HG02623 (cell line): ENCODE measurements at regions not wholly inside any gene's neighbourhood (a gene's known extent, or its start where the extent isn't known, plus 50 kb on each side); places are given as distances from the start of the nearest gene placed in this dataset.

Source experiments
- ATAC-seq: cut with Tn5 transposase; IDR thresholded peaks from one replicate; pipeline ENCODE4 v1.9.1; 2021; ENCODE audit warnings: moderate library complexity; ENCODE audit not compliant: unreplicated experiment

DNA sequence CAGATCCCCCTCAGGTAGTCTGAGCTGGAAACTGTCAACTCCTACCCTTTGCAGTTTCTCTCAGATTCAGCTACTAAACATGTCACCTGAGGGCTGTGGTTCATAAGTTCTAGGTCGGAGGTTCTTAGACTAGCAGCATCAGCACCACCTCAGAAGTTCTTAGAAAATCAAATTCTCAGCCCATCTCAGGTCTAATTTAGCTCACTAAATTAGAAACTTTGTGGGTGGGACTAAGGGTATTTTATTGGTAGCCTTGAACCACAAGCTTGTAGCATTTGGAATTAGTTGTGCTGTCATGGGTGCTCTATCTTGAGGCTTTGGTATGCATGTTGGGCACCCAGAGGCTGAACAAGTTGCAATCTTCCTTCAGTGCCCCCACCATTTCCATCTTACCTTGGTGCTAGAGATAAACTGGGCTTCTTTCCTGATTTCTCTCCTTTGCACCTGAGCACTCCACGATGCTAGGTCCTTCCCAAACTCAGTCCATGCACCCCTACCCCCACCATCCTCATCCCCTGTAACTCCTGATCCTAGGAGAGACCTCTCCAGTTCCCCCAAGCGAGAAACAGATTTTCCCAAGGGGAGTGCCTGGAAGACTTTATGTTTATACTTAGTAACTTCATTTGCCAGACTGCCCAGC is 54.2 kb downstream of the S1PR1 start:
- no peak for ATAC-seq

DNA sequence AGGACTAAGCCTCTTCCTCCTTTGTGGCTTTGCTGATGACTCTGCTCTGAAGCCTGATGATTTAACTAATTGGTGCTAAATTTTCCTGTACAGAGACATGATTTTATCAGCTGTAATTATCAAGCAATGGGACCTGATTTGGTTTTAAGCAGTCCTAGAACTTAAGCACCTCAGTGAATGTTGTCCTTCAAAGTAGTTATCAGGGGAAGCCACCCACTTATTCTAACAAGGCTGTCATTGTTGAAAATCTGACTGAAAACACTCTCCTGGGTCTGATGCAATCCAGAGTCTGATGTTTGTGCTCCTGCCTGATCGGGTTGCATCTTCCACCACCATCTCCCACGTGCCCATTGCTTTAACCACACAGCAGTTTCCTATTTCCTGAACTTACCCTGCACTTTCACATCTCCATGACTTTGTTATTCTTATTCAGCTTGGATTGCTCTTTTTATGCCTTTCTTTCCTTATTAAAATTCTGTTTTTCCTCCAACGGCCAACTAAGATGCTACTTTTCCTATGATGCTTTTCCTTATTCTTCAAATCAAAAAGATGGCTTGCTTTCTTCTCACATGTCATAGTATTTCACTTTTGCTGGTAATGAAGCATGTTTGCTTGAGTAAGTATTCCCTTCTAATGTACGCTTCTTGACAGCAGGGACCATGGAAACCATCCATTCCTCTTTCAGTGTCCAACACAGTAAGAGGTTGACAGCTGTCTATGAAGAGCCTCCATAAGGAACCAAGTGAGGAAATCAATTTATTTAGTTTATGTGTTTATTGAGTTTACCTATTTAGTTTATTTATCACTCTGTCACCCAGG is 55.0 kb downstream of the S1PR1 start:
- no peak for ATAC-seq

DNA sequence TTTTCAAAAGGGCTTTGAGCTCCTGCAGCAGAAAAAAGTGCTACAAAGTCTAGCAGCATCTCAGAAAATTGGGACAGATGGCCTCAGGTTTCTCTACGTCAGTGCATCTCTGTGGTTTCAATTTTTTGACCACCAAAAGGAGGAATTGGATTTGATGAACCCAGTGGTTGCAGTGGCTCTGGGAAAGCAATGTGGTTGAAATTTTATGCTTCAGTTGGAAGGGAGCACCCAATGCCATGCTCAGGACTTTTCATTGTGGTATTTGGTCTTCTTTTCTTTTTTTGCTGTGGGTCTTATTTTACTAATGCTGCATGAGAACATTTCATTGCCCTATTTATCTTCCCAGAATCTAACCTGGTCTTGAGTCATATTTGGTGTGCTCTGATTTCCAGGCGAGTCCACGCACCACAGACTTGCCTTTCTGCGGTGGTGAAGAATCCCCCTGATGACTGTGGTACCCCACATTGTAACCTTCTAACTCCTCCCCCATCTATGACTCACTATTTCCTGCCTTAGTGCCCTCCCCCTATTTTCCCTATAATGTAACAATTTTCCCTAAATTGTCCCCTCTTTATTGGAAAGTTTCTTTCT is 56.7 kb downstream of the S1PR1 start:
- ATAC-seq, result peak; percentile 47

DNA sequence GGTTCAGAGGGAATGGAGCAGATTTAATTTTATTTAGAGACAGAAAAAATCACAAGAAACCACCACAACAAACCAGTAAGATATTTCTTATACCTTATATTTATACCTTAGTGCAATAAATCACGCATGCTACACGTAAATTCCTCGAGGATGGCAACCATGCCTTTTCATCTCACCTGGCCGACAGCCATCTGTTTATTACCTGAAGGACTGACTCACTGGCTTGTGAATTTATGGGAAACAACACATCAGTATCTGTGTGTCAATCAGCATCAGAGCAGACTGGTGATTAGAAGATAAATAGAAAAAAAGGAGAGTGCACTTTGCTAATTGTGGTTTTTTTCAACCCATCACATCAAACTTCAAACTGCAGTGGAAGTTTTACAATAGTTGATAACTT is 58.4 kb downstream of the S1PR1 start:
- ATAC-seq, result no peak

DNA sequence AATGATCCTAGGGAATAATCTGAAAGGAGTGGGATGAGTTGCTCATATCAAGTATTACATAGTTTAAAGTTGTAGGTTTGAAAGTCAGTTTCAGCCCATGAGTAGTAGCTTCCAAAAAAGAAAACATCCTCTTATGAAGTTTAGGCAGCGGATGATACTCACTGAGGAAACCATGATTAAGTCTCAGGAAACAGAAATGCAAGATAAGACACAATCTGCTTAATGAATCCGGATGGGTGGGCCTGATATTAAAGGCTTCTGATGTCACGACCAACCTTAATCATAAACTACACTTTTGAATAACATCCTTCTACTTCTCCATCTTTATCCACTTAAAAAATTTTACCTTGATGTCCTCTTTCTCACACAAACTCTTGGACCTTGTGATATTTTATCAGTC is 61.8 kb downstream of the S1PR1 start:
- ATAC-seq, result no peak

DNA sequence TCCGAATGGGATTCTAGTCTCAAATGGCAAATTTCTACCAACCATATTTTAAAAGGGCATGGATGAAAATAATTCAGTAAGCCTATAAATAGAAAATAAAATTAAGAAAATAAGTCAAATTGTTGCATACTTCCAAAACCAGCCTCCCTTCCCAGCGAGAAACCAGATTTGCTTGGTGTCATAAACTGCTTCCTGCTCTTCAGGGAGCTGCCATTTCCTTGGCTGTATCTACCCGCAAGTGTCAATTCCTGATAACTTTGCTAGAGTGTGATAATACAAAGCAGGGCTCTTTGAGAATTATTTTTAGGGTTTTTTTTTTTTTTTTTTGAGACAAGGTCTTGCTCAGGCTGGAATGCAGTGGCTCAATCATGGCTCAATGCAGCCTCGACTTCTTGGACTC is 62.3 kb downstream of the S1PR1 start:
- no peak for ATAC-seq

DNA sequence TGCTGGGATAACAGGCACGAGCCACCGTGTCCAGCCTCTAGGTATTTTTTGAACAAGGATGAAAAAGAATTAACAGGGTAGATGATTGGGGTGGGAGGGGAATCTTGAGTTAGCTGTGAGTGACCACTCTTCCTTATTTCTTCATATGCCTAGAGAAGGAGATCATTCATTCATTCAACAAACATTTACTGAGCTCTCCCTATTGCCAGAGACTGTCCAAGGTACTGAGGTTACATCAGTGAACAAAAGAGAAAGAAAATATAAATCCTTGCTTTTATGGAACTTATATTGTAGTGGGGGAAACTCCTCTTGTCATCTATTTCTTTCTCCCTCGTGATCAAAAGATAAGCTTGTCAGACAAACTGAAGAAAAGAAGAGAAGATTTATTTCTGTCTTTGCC is 62.9 kb downstream of the S1PR1 start:
- ATAC-seq, result no peak

DNA sequence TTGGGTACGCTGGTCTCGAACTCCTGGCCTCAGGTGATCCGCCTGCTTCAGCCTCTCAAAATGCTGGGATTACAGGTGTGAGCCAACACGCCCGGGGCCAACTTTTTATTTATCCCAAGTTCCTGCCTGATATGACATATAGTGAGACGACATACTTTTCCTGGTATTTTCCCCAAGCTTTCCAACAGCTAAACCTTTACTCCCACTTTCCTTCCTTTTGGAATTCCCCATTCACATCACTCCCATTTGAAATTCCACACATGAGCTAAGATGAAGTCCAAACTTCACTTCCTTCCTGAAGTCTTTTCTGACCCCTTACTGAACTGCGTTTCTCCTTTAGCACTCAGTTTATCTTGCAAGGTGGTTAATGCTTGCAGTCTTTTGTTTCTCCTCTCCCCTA is 64.1 kb downstream of the S1PR1 start:
- ATAC-seq, result no peak

DNA sequence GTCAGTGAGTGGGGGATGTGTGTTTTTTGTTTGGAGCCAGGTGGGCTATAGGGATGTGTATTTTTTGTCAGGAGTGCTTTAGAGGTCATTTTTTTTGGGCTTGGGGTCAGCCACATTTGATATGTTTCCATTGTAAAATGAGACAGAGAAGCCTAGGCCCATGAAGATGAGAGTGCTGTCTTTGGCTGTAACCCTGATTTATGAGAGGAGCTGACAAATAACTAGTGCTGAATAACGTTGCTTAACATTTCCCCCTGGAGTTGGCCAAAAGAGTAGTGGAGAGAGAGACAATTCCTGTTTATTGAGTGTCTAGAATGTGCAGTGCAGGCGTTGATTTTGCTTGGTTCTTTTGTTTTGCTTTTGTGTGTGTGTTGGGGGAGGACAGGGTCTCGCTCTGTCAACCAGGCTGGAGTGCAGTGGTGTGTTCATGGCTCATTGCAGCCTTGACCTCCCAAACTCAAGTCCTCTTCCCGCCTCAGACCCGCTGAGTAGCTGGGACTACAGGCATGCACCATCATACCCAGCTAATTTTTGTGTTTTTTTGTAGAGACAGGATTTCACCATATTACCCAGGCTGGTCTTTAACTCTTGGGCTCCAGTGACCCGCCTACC is 64.7 kb downstream of the S1PR1 start:
- ATAC-seq, result no peak

DNA sequence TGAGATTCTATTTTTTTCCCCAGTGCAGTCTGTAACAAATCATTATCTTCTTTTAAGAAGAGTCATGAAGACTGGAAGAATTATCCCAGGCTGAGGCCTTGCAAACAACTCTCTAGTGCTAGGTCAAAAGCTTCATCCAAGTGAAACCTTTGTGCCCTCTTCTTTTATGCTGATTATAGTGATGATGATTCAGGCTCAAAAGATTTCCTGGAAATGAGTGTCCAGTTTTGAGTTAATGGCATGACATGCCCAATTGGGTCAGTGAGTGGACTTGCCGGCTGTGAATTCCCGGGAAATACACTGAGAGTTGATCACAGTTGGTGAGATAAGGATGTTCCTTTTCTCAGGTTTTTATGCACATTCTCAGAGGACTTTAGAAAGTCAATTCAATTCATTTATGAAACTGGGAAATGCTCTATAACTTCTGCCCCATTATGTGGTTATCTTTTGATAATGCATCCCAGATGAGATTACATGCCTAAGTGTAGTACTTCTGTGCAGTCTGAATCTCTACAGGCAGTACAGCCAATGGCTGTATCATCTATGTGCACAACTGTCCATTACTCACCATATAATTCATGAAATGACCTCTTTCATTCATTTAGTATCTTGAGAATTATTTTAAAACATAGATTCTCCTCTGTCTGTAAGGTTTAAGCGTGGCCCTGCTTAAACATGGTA is 66.2 kb downstream of the S1PR1 start:
- ATAC-seq, result no peak

DNA sequence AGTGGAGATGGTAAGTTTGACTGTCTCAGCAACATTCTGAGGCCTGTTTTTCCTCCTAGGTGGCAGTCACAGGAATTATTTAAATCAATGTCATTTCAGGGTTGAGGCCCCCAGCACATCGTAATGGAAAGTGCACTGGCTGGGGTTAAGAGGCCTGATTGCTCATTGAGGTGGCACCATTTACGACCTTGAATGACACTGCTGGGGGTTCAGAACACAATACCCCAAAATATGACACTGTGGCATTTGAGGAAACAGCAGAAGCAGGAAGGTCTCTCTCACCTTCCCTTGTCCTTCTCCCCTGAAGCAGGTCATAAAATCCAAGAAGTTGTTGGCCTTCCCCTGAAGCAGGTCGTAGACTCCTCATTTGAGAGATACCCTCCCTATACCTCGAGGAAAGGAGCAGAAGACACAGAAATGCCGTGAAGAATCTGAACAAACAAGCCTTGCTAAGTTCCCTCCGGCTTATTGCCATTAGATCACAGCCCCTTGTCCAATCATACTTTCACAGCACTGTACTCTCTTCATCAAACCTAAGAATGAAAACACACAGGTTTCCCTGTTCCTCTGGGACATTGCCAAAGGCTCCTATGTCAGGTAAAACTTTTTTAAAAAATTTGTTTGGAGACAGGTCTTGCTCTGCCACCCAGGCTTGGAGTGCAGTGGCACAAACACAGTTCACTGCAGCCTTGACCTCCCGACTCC is 71.3 kb downstream of the S1PR1 start:
- ATAC-seq, result no peak

DNA sequence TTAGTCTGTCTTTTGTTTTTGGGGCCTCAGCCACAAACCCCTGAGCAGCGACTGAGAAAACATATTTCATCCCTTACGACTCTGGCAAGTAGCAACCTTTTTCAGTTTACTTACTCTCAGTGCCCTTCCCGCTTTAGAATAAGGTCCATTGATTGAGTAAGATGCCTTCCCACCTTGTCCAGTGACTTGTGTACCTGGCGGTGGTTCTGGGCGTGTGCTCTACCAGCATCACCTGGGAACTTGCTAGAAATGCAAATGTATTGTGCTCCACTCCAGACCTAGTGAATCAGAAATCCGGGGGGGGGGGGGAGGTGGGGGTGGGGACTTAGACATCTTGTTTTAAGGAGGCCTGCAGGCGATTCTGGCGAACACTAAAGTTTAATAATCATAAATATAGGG is 72.1 kb downstream of the S1PR1 start:
- no peak for ATAC-seq

DNA sequence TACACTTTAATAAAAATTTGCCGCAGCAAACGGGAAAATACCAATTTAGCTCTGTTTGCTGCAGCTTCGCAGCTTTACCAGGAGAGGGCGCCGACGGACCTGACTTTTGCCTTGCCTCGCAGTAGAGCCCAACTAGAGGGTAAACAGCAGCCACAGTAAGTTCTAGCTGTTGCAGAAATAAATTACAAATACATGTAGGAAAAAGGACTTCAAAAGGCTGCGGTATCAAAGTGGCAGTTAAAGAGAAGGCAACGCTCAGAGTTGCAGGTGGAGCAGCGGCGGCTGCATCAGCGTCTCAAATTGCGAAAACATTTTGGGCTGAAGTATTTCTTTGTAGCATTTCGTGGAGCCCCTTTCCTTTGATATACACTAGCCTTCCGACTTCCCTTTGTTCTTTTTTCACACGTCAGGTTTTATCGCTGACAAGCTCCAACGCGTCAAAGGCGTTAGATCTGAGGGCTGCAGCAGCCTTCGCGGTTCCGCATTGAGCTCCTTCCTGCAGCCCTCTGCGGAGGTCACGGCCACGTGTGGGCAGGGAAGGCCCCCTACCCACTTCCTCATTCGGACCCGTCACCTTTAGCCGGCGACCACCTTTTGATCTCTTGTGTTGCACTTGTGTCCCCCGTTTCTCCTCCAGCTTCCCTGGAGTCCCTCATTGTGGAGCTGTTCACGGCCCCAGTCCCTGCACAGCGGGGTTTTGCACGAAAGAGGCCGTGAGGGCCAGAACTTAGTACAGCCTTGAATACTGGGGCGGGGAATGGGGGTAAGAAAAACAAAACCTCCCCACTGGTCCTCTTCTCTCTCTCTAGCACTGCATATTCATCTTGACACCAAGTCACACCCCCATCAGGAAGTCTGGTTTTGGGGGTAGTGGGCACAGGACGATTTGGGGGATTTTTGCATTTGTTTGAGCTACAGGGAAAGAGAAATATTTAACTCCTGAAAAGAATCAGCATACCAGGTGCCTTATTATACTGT is 72.8 kb downstream of the S1PR1 start:
- peak; percentile 38 for ATAC-seq

DNA sequence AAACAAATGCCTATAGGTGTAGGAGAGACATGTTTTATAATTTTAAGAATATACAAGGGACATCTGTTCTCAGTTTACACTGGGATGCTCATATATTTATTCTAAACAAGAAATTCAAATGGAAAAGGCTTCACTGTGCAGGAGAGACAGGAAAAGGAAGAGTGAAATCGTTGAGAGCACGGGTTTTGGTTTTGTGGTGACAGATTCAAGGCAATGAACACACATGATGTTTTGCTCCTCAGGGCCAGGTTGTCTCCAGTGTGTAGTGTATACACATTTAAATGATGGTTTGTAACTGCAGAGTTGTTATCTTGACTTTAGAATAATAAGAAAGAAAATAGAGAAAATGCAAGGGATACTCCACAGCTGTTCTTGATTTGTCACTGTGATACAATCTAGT is 73.7 kb downstream of the S1PR1 start:
- no peak for ATAC-seq

DNA sequence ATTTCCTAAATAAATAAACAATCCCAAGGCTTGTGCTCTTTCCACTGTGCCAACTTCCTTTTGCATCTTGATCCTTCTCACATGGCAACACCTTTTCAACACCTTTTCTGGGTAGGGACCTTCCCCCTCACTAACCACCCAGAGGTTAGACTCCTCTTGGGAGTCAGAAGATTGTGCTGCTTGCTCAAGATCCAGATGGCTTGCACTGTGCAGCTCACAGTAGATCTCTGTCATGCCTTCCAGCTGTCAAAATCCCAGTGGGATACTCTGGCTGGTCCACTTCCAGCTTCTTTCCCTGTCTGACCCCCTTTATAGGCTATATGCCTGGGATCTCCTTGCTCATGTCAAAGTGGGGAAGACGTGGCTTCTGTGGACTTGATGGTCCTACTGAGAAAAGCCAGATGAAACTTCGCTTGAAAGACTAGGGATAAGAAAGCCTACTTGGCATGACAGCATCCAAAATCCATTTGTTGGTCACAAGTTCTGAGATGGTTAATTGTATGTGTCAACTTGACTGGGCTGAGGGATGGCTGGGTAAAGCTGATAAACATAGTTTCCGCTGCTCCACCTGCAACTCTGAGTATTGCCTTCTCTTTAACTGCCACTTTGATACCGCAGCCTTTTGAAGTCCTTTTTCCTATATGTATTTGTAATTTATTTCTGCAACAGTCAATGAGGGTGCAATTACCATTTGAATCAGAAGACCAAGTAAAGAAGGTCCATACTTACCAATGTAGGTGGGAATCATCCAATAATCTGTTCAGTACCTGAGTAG is 74.5 kb downstream of the S1PR1 start:
- no peak for ATAC-seq

DNA sequence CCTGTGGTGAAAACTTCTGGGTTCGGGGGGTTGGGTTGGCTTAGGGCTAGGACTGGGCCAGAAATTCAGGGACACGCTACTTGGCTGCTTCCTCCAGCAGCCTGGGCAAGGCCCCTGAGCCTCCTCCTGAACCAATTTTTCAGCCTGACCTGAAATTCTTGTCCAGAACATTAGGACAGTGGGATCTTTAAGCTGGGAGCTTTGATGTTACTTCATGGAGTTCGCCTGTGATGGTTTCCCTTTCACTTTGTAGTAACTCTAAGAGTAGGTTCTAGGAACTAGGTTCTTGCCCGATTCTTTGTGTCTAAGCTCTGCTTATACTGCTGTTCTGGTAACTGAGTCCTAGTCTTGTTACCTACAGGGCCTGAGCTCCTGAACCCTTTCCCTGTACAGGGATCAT is 75.3 kb downstream of the S1PR1 start:
- no peak for ATAC-seq

DNA sequence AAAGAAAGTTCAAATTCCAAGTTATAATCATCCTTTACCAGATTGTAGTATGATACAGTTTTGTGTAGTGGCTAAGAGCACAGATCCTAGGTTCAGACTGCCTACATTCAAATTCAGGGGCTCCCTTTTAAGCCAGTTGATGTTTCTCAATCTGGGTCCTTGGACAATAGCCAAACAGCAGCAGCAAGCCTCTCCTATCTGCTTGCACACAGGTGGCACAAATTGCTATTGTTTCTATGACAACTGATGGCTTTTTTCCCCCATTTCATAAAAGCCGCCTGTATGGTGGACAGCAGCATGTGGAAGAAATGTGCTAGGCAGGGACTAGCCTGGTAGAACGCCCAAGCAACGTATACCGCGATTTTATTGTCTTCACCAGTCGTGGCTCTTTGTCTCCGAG is 76.5 kb downstream of the S1PR1 start:
- no peak for ATAC-seq

DNA sequence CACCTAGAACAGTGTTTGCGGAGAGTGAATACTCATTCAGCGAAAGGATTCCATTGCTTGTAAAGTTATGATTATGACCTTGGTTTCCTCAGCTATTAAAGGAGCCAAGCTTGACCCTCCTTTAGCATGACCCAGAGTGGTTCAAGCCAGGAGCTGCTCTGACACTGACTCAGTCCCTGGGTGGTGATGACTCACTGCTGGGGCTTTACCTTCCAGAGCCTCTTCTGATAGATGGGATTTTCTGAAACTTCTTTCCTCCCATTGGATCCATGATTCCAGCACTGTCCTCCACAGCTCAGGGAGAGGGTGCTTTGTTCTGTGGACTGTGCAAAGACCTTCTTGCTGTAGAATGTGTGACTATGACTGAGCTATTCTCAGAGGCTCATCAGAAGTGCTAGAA is 77.4 kb downstream of the S1PR1 start:
- peak; percentile 44 for ATAC-seq

DNA sequence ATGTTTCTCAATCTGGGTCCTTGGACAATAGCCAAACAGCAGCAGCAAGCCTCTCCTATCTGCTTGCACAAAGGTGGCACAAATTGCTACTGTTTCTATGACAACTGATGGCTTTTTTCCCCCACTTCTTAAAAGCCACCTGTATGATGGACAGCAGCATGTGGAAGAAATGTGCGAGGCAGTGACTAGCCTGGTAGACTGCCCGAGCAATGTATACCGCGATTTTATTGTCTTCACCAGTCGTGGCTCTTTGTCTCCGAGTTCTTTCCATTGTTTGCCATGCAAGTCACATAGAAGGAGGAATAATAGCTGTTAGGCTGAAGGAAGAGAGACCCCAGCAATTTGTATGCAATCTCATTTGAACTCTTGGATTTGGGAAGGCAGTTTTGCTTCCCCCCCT is 79.4 kb downstream of the S1PR1 start:
- ATAC-seq, result no peak
